Right cardiac atrium (tissue), 5 donors: ENCODE measurements at regions not wholly inside any gene's neighbourhood (a gene's known extent, or its start where the extent isn't known, plus 50 kb on each side); places are given as distances from the start of the nearest gene placed in this dataset.
A peak's percentile ranks its signal among the peaks of the same experiment; 100 is the strongest.

ENCODE experiments used
- ATAC-seq, 2 donors: fragments of 200-7000 bp; cut with Tn5 transposase; one replicate each; pipeline versions ENCODE4 v1.8.0 to v1.9.1; 2020; ENCODE audit warnings: moderate library complexity in 2 of 2, mild to moderate bottlenecking in 1 of 2
- DNase-seq, 3 donors: peaks; one replicate each; pipeline ENCODE4 v3.0.0-alpha.2; 2020
- H3K27ac ChIP-seq: one replicate; pipeline ENCODE4 v1.5.1; 2013; ENCODE audit warnings: mild to moderate bottlenecking, low read length, control low read depth, moderate library complexity
- H3K27me3 ChIP-seq: one replicate; pipeline ENCODE4 v1.6.1; 2013; ENCODE audit not compliant: control insufficient read depth, insufficient read depth
- H3K4me1 ChIP-seq: one replicate; pipeline ENCODE4 v1.6.1; 2013; ENCODE audit warnings: low read length; ENCODE audit not compliant: control insufficient read depth, insufficient read depth
- H3K4me3 ChIP-seq: one replicate; pipeline ENCODE4 v1.5.1; 2013; ENCODE audit warnings: low read length, control low read depth
- H3K9me3 ChIP-seq: one replicate; pipeline ENCODE4 v1.6.1; 2013; ENCODE audit warnings: low read length; ENCODE audit not compliant: control insufficient read depth
- WGBS: extraction: QIAGEN DNeasy Blood & Tissue Kit; methylation state at CpG from one replicate; pipeline ENCODE4 v1.1.7; 2013; 5-methylcytosine and 5-hydroxymethylcytosine counted together
- intact Hi-C, 4 donors: fragments of 100-400 bp; cut with DNase I; formaldehyde crosslinking; loops; one replicate each; pipeline versions ENCODE4 v1.11.0 to v1.14.0; 2022 to 2023
- donor health status: healthy with polysubstance abuse.
- donor health status: DM: no; HTN: yes; CAD: no.
- donor health status: DM: no; HTN: no; CAD: no.
- donor health status: DM: no; HTN: yes; CAD: no; lungs with severe emphysema.
- donor health status: DM: yes; HTN: yes; CAD: no.

- ATAC-seq: no peak
- DNase-seq: no peak
- no peaks in the 10 kb centered on the region for H3K27me3 ChIP-seq
- no peak overlapping the region for H3K4me3 ChIP-seq
- 92% methylated on average over 10 of the region's 10 CpGs for WGBS
- H3K4me1 ChIP-seq: peaks cover 4% of the 10 kb centered on the region
- no peak overlapping the region for H3K27ac ChIP-seq
- no peaks in the 10 kb centered on the region for H3K9me3 ChIP-seq
- intact Hi-C loops: no loop called here
These were observed 207.2 kb downstream of the GADD45G start for GRCh38 chr9:89811886-89812450.

GRCh38 chr9:89812556-89813181 is 207.9 kb downstream of the GADD45G start:
- Histone ChIP-seq H3K4me3 (no peak overlapping the region), H3K27me3 (no peaks in the 10 kb centered on the region), H3K4me1 (peaks cover 4% of the 10 kb centered on the region), H3K27ac (no peak overlapping the region), H3K9me3 (no peaks in the 10 kb centered on the region)
- ATAC-seq (no peak), DNase-seq (no peak)
- 85% methylated on average over 10 of the region's 10 CpGs for WGBS
- intact Hi-C loops: no loop called here

DNA sequence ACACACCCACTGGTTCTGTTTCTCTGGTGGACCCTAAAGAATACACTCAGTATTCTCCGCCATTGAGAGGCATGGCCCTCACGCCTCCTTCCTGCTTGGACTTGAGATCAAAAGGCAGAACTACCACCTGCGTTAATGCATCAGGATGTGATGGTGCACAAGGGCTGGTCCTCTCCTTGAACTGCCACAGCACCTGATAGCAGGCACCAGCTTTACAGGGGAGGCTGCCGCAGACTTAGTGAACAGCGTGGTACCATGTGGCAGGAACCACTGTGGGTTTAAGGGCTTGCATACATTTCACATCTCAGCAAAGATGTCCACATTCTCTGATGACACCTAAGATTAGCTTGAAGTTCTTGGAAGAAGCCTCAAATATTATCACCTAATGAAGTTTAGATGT is 208.7 kb downstream of the GADD45G start:
- DNase-seq (no peak), ATAC-seq (no peak)
- Histone ChIP-seq H3K9me3 (no peaks in the 10 kb centered on the region), H3K27me3 (no peaks in the 10 kb centered on the region), H3K4me3 (no peak overlapping the region), H3K4me1 (no peaks in the 10 kb centered on the region), H3K27ac (no peak overlapping the region)
- WGBS: 94% methylated on average over 5 of the region's 5 CpGs
- intact Hi-C loops: no loop called here

DNA sequence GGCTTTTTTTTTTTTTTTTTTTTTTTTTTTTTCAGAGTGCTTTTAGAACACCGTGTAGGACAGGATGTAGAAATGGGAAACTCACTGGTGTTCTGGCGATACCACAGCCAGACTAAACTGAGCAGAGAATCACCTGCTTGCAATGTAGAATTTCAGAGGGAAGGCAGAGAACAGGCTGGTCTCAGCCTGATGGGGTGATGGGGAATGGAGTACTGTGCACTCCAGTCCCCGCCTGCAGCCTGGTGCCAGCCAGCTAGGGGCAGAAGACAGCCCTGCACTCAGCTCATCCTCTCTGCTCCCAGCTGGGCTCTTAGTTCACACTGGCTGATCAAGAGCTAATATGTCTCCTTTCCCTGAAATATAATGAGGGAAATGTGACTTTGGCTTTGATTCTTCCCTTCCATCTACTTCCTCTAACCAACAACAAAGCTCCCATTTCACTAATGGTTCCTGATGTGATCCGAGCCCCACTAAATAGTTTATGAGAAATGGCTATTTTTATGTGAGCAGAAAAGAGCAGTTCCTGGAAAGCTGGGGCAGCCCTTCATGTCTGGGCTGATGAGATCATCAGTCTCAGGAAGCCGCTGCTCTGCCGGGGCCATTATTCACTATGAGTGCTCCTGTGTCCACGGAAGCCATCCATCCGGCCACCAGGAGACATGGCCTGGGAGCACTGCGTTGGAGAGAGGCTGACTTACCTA is 209.7 kb downstream of the GADD45G start:
- H3K4me3 ChIP-seq: no peak overlapping the region
- 37% methylated on average over 9 of the region's 9 CpGs for WGBS
- intact Hi-C loops: no loop called here
- H3K27ac ChIP-seq: no peak overlapping the region
- H3K9me3 ChIP-seq: no peaks in the 10 kb centered on the region
- no peak for DNase-seq
- ATAC-seq: peak in 1 of 2 donors; percentile 58
- H3K4me1 ChIP-seq: no peaks in the 10 kb centered on the region
- no peaks in the 10 kb centered on the region for H3K27me3 ChIP-seq

DNA sequence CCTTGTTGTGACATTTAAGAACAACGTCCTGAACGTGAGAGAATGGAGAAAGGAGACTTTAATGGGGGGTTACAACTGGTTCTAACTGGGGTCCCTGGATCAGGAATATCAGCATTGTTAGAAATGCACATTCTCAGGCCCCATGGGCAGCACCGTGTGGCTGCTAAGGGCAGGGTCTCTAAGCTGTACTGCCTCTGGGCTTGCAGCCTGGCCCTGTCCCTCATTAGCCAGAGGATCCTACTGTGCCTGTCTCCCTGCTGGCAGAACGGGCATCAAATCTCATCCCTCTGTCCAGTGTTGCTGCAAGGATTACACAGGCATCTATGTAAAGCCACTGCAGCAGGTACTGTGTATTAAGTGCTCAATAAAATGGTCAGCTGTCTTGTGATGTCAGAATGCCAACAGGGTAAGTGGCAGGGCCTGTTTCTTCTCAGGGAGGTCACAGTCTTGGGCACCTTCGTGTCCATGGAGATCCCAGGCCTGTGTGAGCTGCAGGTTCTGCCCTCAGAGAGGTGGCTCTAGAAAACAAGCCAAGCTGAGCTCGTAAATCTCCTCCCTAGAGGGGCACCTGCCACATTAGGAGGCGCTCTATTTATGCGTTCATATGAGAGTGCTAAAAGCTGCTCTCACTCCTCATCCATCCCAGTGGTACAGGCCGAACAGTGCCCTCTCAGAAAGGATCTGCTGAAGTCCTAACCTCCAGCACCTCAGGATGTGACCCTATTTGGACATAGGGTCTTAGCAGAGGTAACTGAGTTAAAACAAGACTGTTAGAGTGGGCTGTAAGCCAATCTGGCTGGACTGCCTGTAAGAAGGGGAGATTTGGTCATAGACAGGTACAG is 210.5 kb downstream of the GADD45G start:
- no peaks in the 10 kb centered on the region for H3K27me3 ChIP-seq
- DNase-seq (no peak), ATAC-seq (no peak)
- no peak overlapping the region for H3K4me3 ChIP-seq
- H3K27ac ChIP-seq: no peak overlapping the region
- no peaks in the 10 kb centered on the region for H3K4me1 ChIP-seq
- intact Hi-C loops: no loop called here
- no peaks in the 10 kb centered on the region for H3K9me3 ChIP-seq
- WGBS: 87% methylated on average over 9 of the region's 9 CpGs

- WGBS: 54% methylated on average over 10 of the region's 10 CpGs
- intact Hi-C loops: no loop called here
- Histone ChIP-seq H3K27ac (no peak overlapping the region), H3K9me3 (no peaks in the 10 kb centered on the region), H3K4me3 (no peak overlapping the region), H3K4me1 (peaks cover under 1% of the 10 kb centered on the region), H3K27me3 (no peaks in the 10 kb centered on the region)
- ATAC-seq: peak; percentile 40 to 44
- DNase-seq: peak; percentile 40 to 84 (median 71)
These were observed 211.2 kb downstream of the GADD45G start for GRCh38 chr9:89815903-89816573.

DNA sequence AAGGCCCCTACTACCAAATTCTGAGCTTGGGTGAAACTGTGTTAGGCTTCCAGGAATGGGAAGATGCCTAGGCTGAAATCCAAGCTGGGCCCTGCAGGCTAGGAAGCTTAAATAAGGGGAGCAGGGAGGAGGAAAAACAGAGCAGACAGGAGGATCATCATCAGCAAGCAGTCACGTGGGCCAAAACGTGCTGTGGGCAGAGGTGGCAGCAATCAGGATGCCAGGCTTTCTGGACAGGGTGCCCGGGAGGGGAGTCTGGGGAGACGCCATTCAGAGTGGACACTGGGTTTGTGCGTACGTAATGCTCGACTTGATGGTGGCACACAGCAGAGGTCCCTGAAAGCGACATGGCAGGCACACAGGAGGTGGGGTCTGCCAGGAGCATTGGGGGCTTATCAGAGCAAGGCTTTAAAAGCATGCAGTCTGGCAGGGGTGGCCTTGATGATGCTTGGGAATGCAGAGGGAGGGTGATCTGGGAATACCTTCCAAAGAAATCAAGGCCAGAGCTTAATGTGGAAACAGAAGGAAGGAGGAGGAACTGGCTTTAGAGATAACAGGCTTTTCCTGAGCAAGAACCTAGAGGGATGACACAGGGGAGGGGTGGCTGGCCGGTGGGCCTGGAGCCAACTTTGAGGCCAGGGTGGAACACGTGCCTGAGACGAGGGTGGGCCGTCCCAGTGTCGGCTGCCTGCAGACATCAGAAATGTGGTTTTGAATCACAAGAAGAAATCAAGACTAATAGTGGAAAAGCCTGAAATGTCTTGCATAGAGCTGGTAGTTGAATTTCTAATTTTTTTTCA is 212.5 kb downstream of the GADD45G start:
- WGBS: 37% methylated on average over 13 of the region's 13 CpGs
- Histone ChIP-seq H3K27me3 (no peaks in the 10 kb centered on the region), H3K4me3 (no peak overlapping the region), H3K4me1 (peaks cover 2% of the 10 kb centered on the region), H3K9me3 (no peaks in the 10 kb centered on the region), H3K27ac (no peak overlapping the region)
- DNase-seq: peak in 2 of 3 donors; percentile 79 to 83
- ATAC-seq: peak; percentile 53 to 74
- intact Hi-C loops: no loop called here

- Histone ChIP-seq H3K27ac (no peak overlapping the region), H3K4me3 (no peak overlapping the region), H3K9me3 (no peaks in the 10 kb centered on the region), H3K4me1 (peaks cover 2% of the 10 kb centered on the region), H3K27me3 (no peaks in the 10 kb centered on the region)
- WGBS: 96% methylated on average over 2 of the region's 2 CpGs
- DNase-seq: no peak
- intact Hi-C loops: no loop called here
- ATAC-seq: no peak
These were observed 215.5 kb downstream of the GADD45G start for GRCh38 chr9:89820337-89820736.

DNA sequence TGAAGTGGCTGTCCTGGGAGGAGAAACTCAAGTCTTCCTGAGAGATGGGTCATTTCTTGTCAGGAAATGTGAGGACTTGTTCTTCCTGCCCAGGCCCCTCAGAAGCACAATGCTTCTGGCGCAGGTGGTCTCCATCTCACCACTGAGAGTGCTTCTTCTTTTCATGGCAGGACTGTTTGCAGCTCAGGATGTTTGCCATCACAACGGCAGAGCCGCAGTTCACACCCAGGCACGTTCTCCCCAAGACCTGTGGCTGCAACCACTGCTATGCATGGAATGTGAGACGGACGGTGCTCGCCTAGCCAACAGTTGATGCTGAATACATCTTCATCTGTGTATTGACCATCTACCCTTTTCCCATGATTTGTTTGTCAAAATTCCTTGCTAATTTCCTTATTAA is 216.3 kb downstream of the GADD45G start:
- ATAC-seq (no peak), DNase-seq (no peak)
- Histone ChIP-seq H3K27me3 (no peaks in the 10 kb centered on the region), H3K9me3 (no peaks in the 10 kb centered on the region), H3K27ac (no peak overlapping the region), H3K4me1 (peaks cover 2% of the 10 kb centered on the region), H3K4me3 (no peak overlapping the region)
- intact Hi-C loops: no loop called here
- WGBS: 71% methylated on average over 7 of the region's 7 CpGs

DNA sequence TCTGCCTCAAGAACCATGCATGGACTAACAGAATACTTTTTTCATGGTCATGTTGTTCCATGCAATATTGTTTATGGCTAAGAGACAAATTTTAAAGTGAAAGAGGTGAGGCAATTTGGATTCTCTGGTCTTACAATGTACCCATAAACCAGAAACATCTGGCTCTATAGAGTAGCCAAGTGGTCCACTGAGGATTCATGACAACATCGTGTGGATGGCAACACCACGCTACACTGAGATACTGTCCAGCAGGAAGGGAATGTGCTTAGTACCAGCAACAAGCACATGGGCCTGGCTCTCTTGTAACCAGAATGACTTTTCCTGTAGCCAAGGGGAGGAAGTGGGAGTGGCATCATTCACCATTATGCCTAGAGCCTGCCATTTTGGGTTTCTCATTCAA is 218.2 kb downstream of the GADD45G start:
- ATAC-seq (no peak), DNase-seq (no peak)
- intact Hi-C loops: no loop called here

More for the DNA sequence above, 218.2 kb downstream of the GADD45G start:
- 87% methylated on average over 2 of the region's 2 CpGs for WGBS
- Histone ChIP-seq H3K4me1 (peaks cover 2% of the 10 kb centered on the region), H3K27ac (no peak overlapping the region), H3K27me3 (no peaks in the 10 kb centered on the region), H3K9me3 (no peaks in the 10 kb centered on the region), H3K4me3 (no peak overlapping the region)
